ENCODE measurements at regions not wholly inside any gene's neighbourhood (a gene's known extent, or its start where the extent isn't known, plus 50 kb on each side); places are given as distances from the start of the nearest gene placed in this dataset.

DNA sequence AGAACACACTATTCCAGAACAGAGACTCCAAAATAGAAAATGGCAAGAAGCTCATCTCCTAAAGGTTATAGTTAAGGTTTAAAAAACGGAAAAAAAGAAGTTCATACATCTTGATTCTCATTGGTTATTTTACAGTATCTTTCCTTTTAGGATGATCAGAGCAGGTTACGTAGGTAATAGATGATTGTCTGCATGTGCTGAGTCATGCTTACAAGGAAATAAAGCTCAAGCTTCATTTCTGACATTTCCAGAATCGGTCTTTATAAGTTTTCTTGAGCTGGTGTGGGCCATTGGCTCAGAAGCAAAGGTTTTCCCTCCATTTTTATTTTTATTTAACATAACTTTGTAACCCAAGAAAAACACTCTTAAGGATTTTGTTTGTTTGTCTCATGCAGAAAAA lies 1030.3 kb upstream of the CDH8 start:
- Histone ChIP-seq H3K27ac (no peak overlapping the region), H3K36me3 (no peaks in the 10 kb centered on the region)
- TF ChIP-seq CTCF (IDR thresholded peaks at IDR 0.05) = no peak
- no peak for TF ChIP-seq POLR2A (IDR thresholded peaks at IDR 0.05)

DNA sequence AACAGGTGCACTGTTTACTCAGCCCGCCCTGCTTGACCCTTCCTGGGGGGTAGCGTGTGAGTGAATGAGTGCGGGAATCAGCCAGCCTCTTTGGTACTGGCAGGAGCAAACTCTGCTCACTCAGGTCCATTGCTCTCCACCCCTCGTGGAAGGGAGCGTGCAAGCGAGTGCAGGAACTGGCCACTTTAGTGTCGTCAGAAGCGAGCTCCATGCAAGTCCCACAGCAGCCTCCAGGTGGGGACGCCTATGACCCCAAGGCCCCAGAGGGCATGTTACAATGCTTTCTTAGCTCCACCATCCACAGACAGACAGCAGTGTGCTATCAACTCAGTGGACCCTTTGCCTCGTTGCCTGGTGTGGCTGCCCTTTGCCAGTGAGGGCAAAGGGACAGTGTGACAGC lies 1025.1 kb upstream of the CDH8 start:
- TF ChIP-seq CTCF (IDR thresholded peaks at IDR 0.05) (no peak), POLR2A (IDR thresholded peaks at IDR 0.05) (no peak)
- Histone ChIP-seq H3K27ac (no peak overlapping the region), H3K36me3 (no peaks in the 10 kb centered on the region), H3K4me3 (no peak overlapping the region), H3K9me3 (peaks cover 0 to 2% (median 0%) of the 10 kb centered on the region in 4 donors), H3K27me3 (no peaks in the 10 kb centered on the region), H3K4me1 (no peaks in the 10 kb centered on the region)
- no peak for DNase-seq

More for the DNA sequence above, 1030.3 kb upstream of the CDH8 start:
- H3K4me1 ChIP-seq = no peaks in the 10 kb centered on the region
- peaks cover 0 to 2% (median 0%) of the 10 kb centered on the region in 4 donors for H3K9me3 ChIP-seq
- DNase-seq = no peak
- H3K27me3 ChIP-seq = no peaks in the 10 kb centered on the region
- H3K4me3 ChIP-seq = no peak overlapping the region

DNA sequence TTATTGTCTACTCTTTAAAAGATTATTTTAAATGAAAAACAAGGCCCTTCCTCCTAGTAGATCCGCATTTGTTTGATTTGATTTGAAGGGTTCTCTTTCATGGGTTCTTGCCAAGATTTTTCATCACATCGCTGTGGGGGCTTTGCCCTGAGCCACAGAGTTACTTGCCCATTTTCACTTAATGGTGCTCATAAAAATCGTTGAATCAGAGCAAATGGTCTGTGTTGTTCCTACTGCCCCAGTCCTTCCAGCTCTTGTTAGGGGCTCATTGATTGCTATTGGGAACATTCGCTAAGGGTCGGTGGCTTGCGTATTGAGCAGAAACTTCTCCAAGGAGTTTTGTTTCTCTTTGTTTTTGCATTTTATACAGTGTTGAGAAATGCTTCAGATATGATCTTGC lies 1023.4 kb upstream of the CDH8 start:
- Histone ChIP-seq H3K9me3 (peaks cover 0 to under 1% (median 0%) of the 10 kb centered on the region in 4 donors), H3K4me1 (no peaks in the 10 kb centered on the region), H3K36me3 (no peaks in the 10 kb centered on the region), H3K4me3 (no peak overlapping the region), H3K27ac (no peak overlapping the region), H3K27me3 (no peaks in the 10 kb centered on the region)
- DNase-seq = no peak
- TF ChIP-seq CTCF (IDR thresholded peaks at IDR 0.05) (no peak), POLR2A (IDR thresholded peaks at IDR 0.05) (no peak)

GRCh38 chr16:63057341-63057740 lies 1021.1 kb upstream of the CDH8 start:
- no peak for DNase-seq
- Histone ChIP-seq H3K9me3 (no peaks in the 10 kb centered on the region), H3K4me1 (no peaks in the 10 kb centered on the region), H3K27me3 (no peaks in the 10 kb centered on the region), H3K4me3 (no peak overlapping the region), H3K36me3 (no peaks in the 10 kb centered on the region), H3K27ac (no peak overlapping the region)
- TF ChIP-seq CTCF (IDR thresholded peaks at IDR 0.05) (no peak), POLR2A (IDR thresholded peaks at IDR 0.05) (no peak)

DNA sequence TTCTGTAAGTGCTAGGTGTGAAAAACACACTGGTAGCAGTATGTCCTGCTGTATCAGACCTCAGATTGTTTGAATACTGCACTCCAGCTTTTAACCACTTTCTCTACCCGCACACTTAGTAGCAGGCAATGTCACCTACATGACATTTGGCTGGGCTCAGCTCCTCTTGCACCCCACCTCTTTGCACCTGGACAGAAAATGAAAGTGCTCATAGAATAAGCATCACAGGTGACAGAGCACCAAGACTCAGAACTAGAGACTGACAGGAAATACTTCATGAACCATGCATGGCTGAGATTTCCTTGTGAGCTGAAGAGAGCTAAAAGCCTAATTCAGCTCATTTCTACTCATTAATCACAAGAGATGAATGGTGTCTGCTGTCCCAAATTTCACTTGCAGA lies 1014.2 kb upstream of the CDH8 start:
- no peaks in the 10 kb centered on the region for H3K36me3 ChIP-seq
- no peak overlapping the region for H3K4me3 ChIP-seq
- no peaks in the 10 kb centered on the region for H3K4me1 ChIP-seq
- no peaks in the 10 kb centered on the region for H3K27me3 ChIP-seq
- DNase-seq = no peak
- no peak overlapping the region for H3K27ac ChIP-seq
- TF ChIP-seq CTCF (IDR thresholded peaks at IDR 0.05) = no peak
- TF ChIP-seq POLR2A (IDR thresholded peaks at IDR 0.05) = no peak
- H3K9me3 ChIP-seq = no peaks in the 10 kb centered on the region
